A673 (cell line): ENCODE measurements at regions not wholly inside any gene's neighbourhood (a gene's known extent, or its start where the extent isn't known, plus 50 kb on each side); places are given as distances from the start of the nearest gene placed in this dataset.

Experiments used
- BruUV-seq: library from RNA; stranded (reverse); fragments of 400-500 nt; replicated peaks from 2 replicates; lab custom pipeline; 2021; lab: Mats Ljungman, UMichigan
- CTCF ChIA-PET: fragments of 300-600 bp; sonication (Branson Sonifier 250); formaldehyde crosslinking; loops from one replicate; lab custom pipeline; 2022; ENCODE audit warnings: antibody characterized with exemption; lab: Charles Lee
- POLR2A ChIA-PET: fragments of 300-600 bp; sonication (Branson Sonifier 250); formaldehyde crosslinking; loops from one replicate; lab custom pipeline; 2022; ENCODE audit warnings: antibody characterized with exemption; ENCODE audit not compliant: low non-redundant PET; lab: Charles Lee
- DNase-seq: peaks from one replicate; pipeline ENCODE4 v3.0.0-alpha.2; 2015; ENCODE audit warnings: low spot score
- H3K27ac ChIP-seq: fragments of 200-600 bp; sonication (generic); 2 replicates; pipeline ENCODE4 v1.5.1; 2016; ENCODE audit warnings: mixed run types, low read depth, mild to moderate bottlenecking, mixed read lengths, antibody characterized with exemption, low read length; ENCODE audit not compliant: poor library complexity, severe bottlenecking
- H3K27me3 ChIP-seq: fragments of 200-600 bp; sonication (generic); replicated peaks from 2 replicates; pipeline ENCODE4 v1.6.1; 2017; ENCODE audit warnings: mixed run types, low read depth, mild to moderate bottlenecking, mixed read lengths, antibody characterized with exemption, low read length; ENCODE audit not compliant: insufficient read depth, poor library complexity
- H3K36me3 ChIP-seq: fragments of 200-600 bp; sonication (generic); 2 replicates; pipeline ENCODE4 v1.6.1; 2016; ENCODE audit warnings: mixed run types, mild to moderate bottlenecking, mixed read lengths, antibody characterized with exemption, low read length; ENCODE audit not compliant: insufficient read depth, poor library complexity, severe bottlenecking
- H3K4me1 ChIP-seq: fragments of 200-600 bp; sonication (generic); 2 replicates; pipeline ENCODE4 v1.6.1; 2017; ENCODE audit warnings: mixed run types, mild to moderate bottlenecking, mixed read lengths, antibody characterized with exemption, low read length; ENCODE audit not compliant: insufficient read depth, poor library complexity, severe bottlenecking
- H3K4me3 ChIP-seq: fragments of 200-600 bp; sonication (generic); 2 replicates; pipeline ENCODE4 v1.5.1; 2016; ENCODE audit warnings: low read depth, mixed run types, mild to moderate bottlenecking, mixed read lengths, low read length; ENCODE audit not compliant: poor library complexity, severe bottlenecking
- H3K9me3 ChIP-seq: fragments of 200-600 bp; sonication (generic); 2 replicates; pipeline ENCODE4 v1.6.1; 2016; ENCODE audit warnings: mixed run types, low read depth, mild to moderate bottlenecking, mixed read lengths, antibody characterized with exemption, low read length; ENCODE audit not compliant: poor library complexity, severe bottlenecking
- EZH2 ChIP-seq: fragments of 200-600 bp; sonication (generic); IDR thresholded peaks from 2 replicates; pipeline ENCODE4 v1.6.1; 2017; ENCODE audit warnings: borderline replicate concordance, low read depth, mild to moderate bottlenecking, mixed read lengths, antibody characterized with exemption, low read length; ENCODE audit not compliant: poor library complexity, severe bottlenecking
- intact Hi-C: fragments of 100-400 bp; cut with micrococcal nuclease; formaldehyde crosslinking; loops from one replicate; pipeline ENCODE4 v1.10.0; 2022; ENCODE audit not compliant: unreplicated experiment
- TF ChIP-seq, protein P1 (sequence below): fragments of 300-800, 200-600 bp; sonication (generic); conservative IDR thresholded peaks from 2 replicates; pipeline ENCODE4 v1.5.1; 2017; ENCODE audit warnings: low read depth, mild to moderate bottlenecking, antibody characterized with exemption, low read length, moderate library complexity, mixed read lengths

DNA sequence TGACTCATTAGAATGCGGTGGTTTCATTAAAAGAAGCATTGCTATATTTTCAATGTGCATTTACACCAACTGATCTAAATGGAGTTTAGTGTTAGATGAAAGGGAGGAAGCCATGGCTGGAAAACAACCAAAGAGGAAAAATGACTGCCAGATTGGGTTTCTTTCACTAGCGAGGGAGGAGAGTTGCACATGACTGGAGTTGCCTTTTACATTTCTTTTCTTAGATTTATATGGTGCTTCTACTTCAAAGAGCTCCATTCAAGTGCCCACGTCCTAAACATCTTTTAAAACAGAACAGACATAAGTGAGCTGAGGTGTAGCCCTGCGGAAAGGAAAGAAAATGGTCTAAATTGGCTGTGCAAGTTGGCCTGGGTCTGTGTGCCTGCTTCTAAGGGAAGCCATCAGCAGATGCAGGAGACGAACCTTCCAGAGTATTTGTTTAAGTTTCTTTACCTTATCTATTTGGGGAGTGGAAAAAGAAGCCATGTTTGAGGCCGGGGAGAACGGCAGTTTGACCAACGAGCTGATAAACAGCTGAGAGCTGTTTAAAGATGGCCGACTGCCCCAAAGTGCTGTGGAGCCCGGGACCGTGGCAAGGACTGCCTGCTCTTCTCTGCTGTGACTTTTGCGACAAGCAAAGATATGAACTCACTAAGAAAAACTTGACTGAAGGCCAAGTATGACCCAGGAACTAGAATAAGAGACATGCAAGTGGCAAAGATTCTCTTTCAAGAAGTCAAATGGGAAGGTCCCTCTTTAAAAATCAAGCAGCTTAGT is 327.0 kb downstream of the ZNF516 start:
- CTCF ChIA-PET: no interaction called here
- peaks cover 3% of the 10 kb centered on the region for H3K27me3 ChIP-seq
- no peak overlapping the region for H3K4me3 ChIP-seq
- TF ChIP-seq, protein P1, sequence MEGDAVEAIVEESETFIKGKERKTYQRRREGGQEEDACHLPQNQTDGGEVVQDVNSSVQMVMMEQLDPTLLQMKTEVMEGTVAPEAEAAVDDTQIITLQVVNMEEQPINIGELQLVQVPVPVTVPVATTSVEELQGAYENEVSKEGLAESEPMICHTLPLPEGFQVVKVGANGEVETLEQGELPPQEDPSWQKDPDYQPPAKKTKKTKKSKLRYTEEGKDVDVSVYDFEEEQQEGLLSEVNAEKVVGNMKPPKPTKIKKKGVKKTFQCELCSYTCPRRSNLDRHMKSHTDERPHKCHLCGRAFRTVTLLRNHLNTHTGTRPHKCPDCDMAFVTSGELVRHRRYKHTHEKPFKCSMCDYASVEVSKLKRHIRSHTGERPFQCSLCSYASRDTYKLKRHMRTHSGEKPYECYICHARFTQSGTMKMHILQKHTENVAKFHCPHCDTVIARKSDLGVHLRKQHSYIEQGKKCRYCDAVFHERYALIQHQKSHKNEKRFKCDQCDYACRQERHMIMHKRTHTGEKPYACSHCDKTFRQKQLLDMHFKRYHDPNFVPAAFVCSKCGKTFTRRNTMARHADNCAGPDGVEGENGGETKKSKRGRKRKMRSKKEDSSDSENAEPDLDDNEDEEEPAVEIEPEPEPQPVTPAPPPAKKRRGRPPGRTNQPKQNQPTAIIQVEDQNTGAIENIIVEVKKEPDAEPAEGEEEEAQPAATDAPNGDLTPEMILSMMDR: no peak
- TF ChIP-seq EZH2: no peak
- no peaks in the 10 kb centered on the region for H3K36me3 ChIP-seq
- no peaks in the 10 kb centered on the region for H3K9me3 ChIP-seq
- intact Hi-C loops: no loop called here
- POLR2A ChIA-PET: no interaction called here
- H3K27ac ChIP-seq: no peak overlapping the region
- BruUV-seq: no TSS peak
- no peak for DNase-seq
- H3K4me1 ChIP-seq: no peaks in the 10 kb centered on the region

DNA sequence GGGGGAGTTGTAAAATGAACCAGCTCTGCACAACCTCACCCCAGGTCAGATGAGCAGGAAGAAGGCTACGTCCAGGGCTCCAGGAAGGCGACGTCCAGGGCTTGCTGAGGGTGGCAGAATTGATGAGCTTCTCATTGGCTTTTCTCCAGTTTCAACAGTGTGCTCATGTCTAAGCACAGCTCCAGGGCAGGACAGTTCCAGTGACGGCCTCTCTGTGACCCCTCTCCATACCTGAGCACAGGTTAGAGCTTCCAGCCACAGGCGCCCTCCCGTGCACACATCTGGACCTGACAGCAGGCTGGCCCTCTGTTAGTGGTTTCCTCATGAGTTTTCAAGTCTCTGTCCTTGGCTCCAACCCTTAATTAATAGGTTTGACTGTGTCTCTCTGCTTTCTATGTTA is 327.6 kb downstream of the ZNF516 start:
- no TSS peak for BruUV-seq
- Histone ChIP-seq H3K9me3 (no peaks in the 10 kb centered on the region), H3K36me3 (no peaks in the 10 kb centered on the region), H3K4me3 (no peak overlapping the region), H3K27me3 (peaks cover 3% of the 10 kb centered on the region), H3K4me1 (no peaks in the 10 kb centered on the region), H3K27ac (no peak overlapping the region)
- no peak for DNase-seq
- ChIA-PET CTCF (no interaction called here), POLR2A (no interaction called here)
- no peak for TF ChIP-seq EZH2
- TF ChIP-seq, protein P1: no peak
- intact Hi-C loops: no loop called here

DNA sequence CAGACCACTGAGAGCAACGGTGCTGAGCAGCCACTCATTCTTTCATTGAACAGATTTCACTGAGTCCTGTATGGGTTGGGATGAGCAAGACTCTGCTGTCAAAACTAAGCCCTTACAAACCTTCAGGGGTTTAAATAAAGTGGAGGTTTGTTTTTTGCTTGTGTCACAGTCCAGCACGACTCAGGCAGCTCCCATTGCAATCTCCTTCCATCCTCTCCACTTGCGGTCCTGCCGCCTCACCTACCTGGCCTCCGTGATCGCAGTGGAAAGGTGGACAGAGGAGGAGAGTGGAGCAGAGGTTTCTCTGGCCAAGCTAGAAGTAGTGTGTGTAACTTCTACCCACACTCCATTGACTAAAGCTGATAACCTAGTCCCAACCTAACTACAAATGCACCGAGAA is 332.2 kb downstream of the ZNF516 start:
- H3K36me3 ChIP-seq: no peaks in the 10 kb centered on the region
- H3K27me3 ChIP-seq: peaks cover 10% of the 10 kb centered on the region
- H3K4me1 ChIP-seq: no peaks in the 10 kb centered on the region
- intact Hi-C loops: no loop called here
- DNase-seq: no peak
- no TSS peak for BruUV-seq
- no peak overlapping the region for H3K4me3 ChIP-seq
- POLR2A ChIA-PET: no interaction called here
- CTCF ChIA-PET: no interaction called here
- TF ChIP-seq, protein P1: no peak
- no peak for TF ChIP-seq EZH2
- H3K9me3 ChIP-seq: no peaks in the 10 kb centered on the region
- no peak overlapping the region for H3K27ac ChIP-seq
